Activated CD4-positive, alpha-beta T cell treated with anti-CD3 and anti-CD28 coated beads, Interleukin-2, amount 50 U/mL, for 4 hours (primary cell): ENCODE measurements at regions not wholly inside any gene's neighbourhood (a gene's known extent, or its start where the extent isn't known, plus 50 kb on each side); places are given as distances from the start of the nearest gene placed in this dataset.

Source experiments
- DNase-seq, 2 experiments: peaks; one replicate each; pipeline ENCODE4 v3.0.0-alpha.2; 2020

- no peak for DNase-seq
Measured at GRCh38 chr13:63208826-63209225, 1793.2 kb upstream of the PCDH20 start.

DNA sequence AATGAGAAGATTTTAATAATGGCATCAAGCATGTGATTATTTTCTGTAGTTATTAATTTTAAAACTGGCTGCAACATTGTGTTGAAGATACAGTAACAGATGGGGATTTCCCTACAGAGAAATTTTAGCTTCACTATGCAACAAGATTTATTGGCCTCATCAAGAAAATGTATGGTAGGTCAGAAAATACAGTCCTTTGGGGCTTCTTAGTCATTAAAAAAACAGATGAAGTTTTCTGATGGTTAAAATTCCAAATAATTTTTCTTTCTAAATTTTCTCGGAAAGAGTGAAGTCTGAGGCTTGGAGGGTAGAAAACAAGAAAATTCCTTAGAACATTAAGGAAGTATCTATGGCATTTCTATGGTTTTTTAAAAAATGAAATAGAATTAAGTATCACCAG lies 1790.8 kb upstream of the PCDH20 start:
- no peak for DNase-seq

DNA sequence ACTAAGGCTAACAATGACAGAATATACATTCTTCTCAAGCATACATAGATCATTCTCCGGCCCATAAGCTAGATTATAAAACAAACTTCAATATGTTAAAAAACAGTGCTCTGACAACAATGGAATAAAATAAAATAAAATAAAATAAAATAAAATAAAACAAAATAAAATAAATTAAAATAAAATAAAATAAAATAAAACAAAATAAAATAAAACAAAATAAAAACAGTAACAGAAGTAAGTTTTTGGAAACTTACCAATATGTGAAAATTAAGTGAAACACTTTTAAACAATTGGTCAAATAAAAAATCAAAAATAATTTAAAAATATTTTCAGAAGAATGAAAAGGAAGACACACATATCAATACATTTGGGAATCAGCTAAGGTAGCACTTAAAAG lies 1785.8 kb upstream of the PCDH20 start:
- DNase-seq = no peak

DNA sequence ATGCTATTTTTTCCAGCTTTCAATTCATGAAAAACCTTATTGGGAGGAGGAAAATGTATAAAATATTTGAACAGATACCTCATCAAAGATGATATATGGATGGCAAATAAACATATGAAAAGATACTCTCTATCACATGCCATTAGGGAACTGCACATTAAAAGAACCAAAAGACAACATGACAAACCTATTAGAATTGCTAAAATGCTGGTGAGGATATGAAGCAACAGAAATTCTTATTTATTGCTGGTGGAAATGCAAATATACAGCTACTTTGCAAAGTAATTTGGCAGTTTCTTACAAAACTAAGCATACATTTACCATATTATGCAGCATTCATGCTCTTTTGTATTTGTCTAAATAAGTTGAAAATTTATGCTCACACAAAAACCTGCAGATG lies 1783.9 kb upstream of the PCDH20 start:
- no peak for DNase-seq

GRCh38 chr13:63198071-63198470 lies 1782.4 kb upstream of the PCDH20 start:
- no peak for DNase-seq

DNA sequence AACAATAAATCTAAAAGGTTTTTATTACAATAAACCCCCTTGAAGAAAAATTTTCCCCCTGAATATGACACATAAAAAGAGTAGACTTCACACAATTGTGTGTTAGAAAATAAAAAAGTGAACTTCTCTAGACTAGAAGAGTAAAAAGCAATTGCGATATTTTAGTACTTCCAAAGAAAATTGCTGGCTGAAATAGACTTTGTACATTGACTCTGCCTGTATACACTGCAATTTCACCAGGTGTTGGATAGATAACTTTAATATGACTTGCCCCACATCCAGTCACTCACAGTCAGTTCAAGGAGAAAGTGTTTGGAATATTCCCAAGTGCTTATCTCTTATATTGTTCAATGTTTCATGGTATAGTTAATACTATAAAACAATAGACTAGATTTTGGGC lies 1780.1 kb upstream of the PCDH20 start:
- no peak for DNase-seq

DNA sequence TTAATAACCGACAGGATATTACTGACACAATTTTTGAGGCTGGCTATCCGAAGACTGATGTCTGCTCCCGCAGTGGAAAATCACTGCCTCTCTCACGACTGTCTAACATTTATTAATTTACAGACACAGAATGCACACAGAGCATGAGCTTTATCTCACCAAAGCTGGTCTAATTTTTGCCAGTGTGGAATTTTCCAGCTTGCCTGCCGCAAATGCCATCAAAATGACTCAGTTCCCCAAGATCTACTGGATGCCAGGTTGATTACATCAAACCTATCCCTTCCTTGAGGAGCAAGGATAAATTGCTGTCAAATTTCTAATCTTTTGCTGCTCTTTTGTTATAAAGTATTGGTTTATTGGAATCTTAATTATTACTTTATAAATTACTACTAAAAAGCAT lies 1775.1 kb upstream of the PCDH20 start:
- no peak for DNase-seq

DNA sequence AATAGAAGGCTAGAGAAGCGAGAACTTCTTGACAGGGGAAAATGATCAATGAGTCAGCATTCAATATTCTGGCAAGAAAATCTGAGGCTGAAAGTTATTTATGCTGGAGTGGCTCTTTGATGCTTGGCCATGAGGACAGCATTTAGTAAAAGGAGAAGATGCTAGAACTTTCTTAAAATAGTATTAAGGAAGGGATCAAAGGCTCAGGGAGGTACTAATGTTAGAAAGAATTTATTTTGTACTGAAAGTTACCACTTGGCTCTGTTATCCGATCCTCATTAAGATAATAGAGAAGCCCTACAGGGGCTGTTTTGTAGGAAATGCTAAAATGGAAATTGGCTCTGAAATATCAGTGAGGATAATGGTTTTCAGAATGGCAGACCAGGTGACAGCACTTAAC lies 1774.6 kb upstream of the PCDH20 start:
- no peak for DNase-seq

- no peak for DNase-seq
Measured at GRCh38 chr13:63189712-63190111, 1774.1 kb upstream of the PCDH20 start.

- no peak for DNase-seq
Measured at GRCh38 chr13:63184693-63185092, 1769.0 kb upstream of the PCDH20 start.

GRCh38 chr13:63175536-63175935 lies 1759.9 kb upstream of the PCDH20 start:
- no peak for DNase-seq

- no peak for DNase-seq
Measured at GRCh38 chr13:63167699-63168337, 1752.2 kb upstream of the PCDH20 start.

GRCh38 chr13:63166345-63166744 lies 1750.7 kb upstream of the PCDH20 start:
- DNase-seq = no peak

DNA sequence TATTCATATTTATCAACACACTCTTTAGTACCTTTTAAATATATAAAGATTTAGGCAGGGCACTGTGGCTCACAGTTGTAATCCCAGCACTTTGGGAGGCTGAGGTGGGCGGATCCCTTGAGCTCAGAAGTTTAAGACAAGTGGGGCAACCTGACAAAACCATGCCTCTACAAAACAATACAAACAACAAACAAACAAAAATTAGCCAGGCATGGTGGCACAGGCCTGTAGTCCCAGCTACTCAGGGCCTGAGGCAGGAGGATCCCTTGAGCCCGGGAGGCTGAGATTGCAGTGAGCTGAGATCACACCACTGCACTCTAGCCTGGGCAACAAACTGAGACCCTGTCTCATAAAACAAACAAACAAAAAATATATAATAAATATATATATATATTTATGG lies 1748.3 kb upstream of the PCDH20 start:
- DNase-seq = no peak

- DNase-seq = no peak
Measured at GRCh38 chr13:63161219-63161618, 1745.6 kb upstream of the PCDH20 start.

GRCh38 chr13:63156816-63157215 lies 1741.2 kb upstream of the PCDH20 start:
- DNase-seq = no peak

- DNase-seq = no peak
Measured at GRCh38 chr13:63149375-63149774, 1733.7 kb upstream of the PCDH20 start.

GRCh38 chr13:63139277-63139676 lies 1723.6 kb upstream of the PCDH20 start:
- DNase-seq = no peak

- no peak for DNase-seq
Measured at GRCh38 chr13:63129995-63130394, 1714.3 kb upstream of the PCDH20 start.

DNA sequence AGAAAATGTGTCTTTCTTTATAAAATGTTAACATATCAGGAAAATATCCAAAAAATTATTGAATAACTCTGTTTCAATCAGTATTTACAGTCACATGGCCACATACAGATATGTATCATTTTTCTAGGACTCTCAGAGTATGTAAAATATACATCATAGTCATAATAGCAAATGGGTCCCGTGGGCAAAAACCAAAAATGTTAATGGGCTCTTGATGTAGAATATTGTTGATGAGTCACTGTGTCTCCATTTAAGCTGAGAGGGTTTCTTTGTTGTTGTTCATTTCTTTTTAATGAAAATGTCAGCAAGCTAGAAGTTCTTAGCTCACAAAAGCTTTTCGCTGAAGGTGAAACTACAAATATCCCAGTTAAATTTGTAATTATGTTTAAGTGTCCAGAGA lies 1713.1 kb upstream of the PCDH20 start:
- DNase-seq = no peak

GRCh38 chr13:63124863-63125262 lies 1709.2 kb upstream of the PCDH20 start:
- DNase-seq = no peak

DNA sequence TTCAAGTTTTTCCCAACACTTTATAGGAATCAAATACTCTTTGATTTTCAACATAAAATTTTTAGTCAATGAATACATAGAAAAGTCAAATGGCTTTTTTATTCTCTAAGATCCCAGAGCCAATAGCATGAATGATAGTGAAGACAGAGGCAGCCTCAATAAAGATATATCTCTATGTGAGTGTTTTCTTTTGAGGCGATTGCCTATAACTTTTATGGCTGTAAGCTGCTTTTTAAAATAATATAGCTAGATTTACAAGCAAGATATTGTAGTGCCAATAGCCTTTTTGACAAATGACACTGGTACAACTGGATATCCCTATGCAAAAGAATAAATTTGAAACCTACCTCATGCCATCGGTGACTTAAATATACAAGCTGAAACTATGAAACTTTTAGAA lies 1705.2 kb upstream of the PCDH20 start:
- DNase-seq = no peak

- DNase-seq = no peak
Measured at GRCh38 chr13:63117710-63118109, 1702.1 kb upstream of the PCDH20 start.

- DNase-seq = no peak
Measured at GRCh38 chr13:63112799-63113395, 1697.2 kb upstream of the PCDH20 start.

- DNase-seq = no peak
Measured at GRCh38 chr13:63110466-63110865, 1694.8 kb upstream of the PCDH20 start.
